SK-N-SH treated with all-trans-retinoic acid at 6 μM for 48 hours (cell line): ENCODE measurements at regions not wholly inside any gene's neighbourhood (a gene's known extent, or its start where the extent isn't known, plus 50 kb on each side); places are given as distances from the start of the nearest gene placed in this dataset.

Experiments used
- ATAC-seq: fragments of 200-7000 bp; cut with Tn5 transposase; 3 replicates; pipeline ENCODE4 v1.9.1; 2020; ENCODE audit warnings: mild to moderate bottlenecking, moderate library complexity
- ARNTL ChIP-seq: fragments of 450-650 bp; formaldehyde crosslinking; IDR thresholded peaks from 2 replicates; pipeline ENCODE4 v1.5.0; 2020; ENCODE audit warnings: low read depth, mild to moderate bottlenecking, moderate library complexity, borderline replicate concordance
- BACH2 ChIP-seq: fragments of 250-450 bp; sonication (Bioruptor Pico); IDR thresholded peaks from 2 replicates; pipeline ENCODE4 v1.9.0; 2021; ENCODE audit warnings: mild to moderate bottlenecking, borderline replicate concordance
- CSDC2 ChIP-seq: fragments of 250-450 bp; sonication (Bioruptor Pico); IDR thresholded peaks from 2 replicates; pipeline ENCODE4 v1.5.0; 2020; ENCODE audit warnings: mild to moderate bottlenecking, moderate library complexity
- CSRNP3 ChIP-seq: fragments of 250-450 bp; sonication (Bioruptor Pico); IDR thresholded peaks from 2 replicates; pipeline ENCODE4 v1.5.1; 2021; ENCODE audit warnings: mild to moderate bottlenecking, moderate library complexity
- ESRRG ChIP-seq: fragments of 250-450 bp; sonication (Bioruptor Pico); IDR thresholded peaks from 2 replicates; pipeline ENCODE4 v1.6.1; 2021; ENCODE audit warnings: mild to moderate bottlenecking
- ISL1 ChIP-seq: fragments of 250-450 bp; sonication (Bioruptor Pico); IDR thresholded peaks from 2 replicates; pipeline ENCODE4 v2.1.2; 2022; ENCODE audit warnings: mild to moderate bottlenecking, moderate library complexity
- OSR1 ChIP-seq: fragments of 250-450 bp; sonication (Bioruptor Pico); IDR thresholded peaks from 2 replicates; pipeline ENCODE4 v1.8.0; 2022; ENCODE audit warnings: moderate library complexity, mild to moderate bottlenecking, inconsistent platforms
- PATZ1 ChIP-seq: fragments of 250-450 bp; sonication (Bioruptor Pico); IDR thresholded peaks from 2 replicates; pipeline ENCODE4 v1.8.0; 2020; ENCODE audit warnings: mild to moderate bottlenecking, moderate library complexity, borderline replicate concordance
- PPARA ChIP-seq: fragments of 250-450 bp; sonication (Bioruptor Pico); IDR thresholded peaks from 2 replicates; pipeline ENCODE4 v1.5.0; 2020; ENCODE audit warnings: mild to moderate bottlenecking, borderline replicate concordance
- SNAI2 ChIP-seq: fragments of 250-450 bp; sonication (Bioruptor Pico); IDR thresholded peaks from 2 replicates; pipeline ENCODE4 v1.5.0; 2020; ENCODE audit warnings: mild to moderate bottlenecking, moderate library complexity
- TCF4 ChIP-seq: fragments of 250-450 bp; sonication (Bioruptor Pico); IDR thresholded peaks from 2 replicates; pipeline ENCODE4 v1.8.0; 2021; ENCODE audit warnings: mild to moderate bottlenecking, moderate library complexity, borderline replicate concordance
- TOX ChIP-seq: fragments of 250-450 bp; sonication (Bioruptor Pico); IDR thresholded peaks from 2 replicates; pipeline ENCODE4 v1.8.0; 2021; ENCODE audit warnings: mild to moderate bottlenecking, moderate library complexity, borderline replicate concordance
- TSHZ2 ChIP-seq: fragments of 250-450 bp; sonication (Bioruptor Pico); IDR thresholded peaks from 2 replicates; pipeline ENCODE4 v1.5.0; 2020; ENCODE audit warnings: mild to moderate bottlenecking, moderate library complexity
- ZFP3 ChIP-seq: fragments of 250-450 bp; sonication (Bioruptor Pico); IDR thresholded peaks from 2 replicates; pipeline ENCODE4 v1.5.0; 2020; ENCODE audit warnings: mild to moderate bottlenecking, moderate library complexity
- ZFP30 ChIP-seq: fragments of 450-650 bp; formaldehyde crosslinking; IDR thresholded peaks from 2 replicates; pipeline ENCODE4 v1.5.0; 2022; ENCODE audit warnings: mild to moderate bottlenecking, moderate library complexity
- ZNF565 ChIP-seq: fragments of 450-650 bp; formaldehyde crosslinking; conservative IDR thresholded peaks from 2 replicates; pipeline ENCODE4 v1.5.0; 2020; ENCODE audit warnings: low read depth, mild to moderate bottlenecking, moderate library complexity
- ZNF70 ChIP-seq: fragments of 450-650 bp; formaldehyde crosslinking; IDR thresholded peaks from 2 replicates; pipeline ENCODE4 v1.5.0; 2020; ENCODE audit warnings: mild to moderate bottlenecking, moderate library complexity
- ZNF8 ChIP-seq: fragments of 450-650 bp; formaldehyde crosslinking; IDR thresholded peaks from 2 replicates; pipeline ENCODE4 v1.5.0; 2020; ENCODE audit warnings: mild to moderate bottlenecking, moderate library complexity
- TF ChIP-seq, protein P1 (sequence below): fragments of 250-450 bp; sonication (Bioruptor Pico); IDR thresholded peaks from 2 replicates; pipeline ENCODE4 v1.8.0; 2021; ENCODE audit warnings: low read depth, mild to moderate bottlenecking, moderate library complexity, borderline replicate concordance

DNA sequence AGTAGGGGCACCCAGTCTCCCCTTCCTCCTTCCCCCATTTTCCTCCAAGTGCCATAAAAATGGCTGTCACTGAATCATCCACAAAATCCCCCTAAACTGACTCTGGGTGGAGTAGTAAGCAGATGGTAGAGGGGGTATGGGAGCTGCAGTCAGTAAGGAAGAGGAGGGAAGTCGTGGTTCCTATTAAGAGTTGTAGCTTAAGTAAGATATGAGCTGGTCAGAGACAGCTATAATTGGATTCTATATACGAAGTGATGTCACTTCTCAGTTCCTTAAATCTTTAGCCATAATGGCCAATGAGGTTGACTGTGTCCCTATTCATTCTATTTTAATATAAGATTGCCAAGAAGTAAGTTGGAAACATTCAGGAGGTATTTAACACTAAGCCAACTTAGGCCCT lies 131.7 kb downstream of the SLC16A9 start:
- no peak for TF ChIP-seq TCF4
- no peak for TF ChIP-seq TOX (CRISPR knock-in tag)
- no peak for TF ChIP-seq ZNF8 (CRISPR knock-in tag)
- no peak for TF ChIP-seq ZFP3 (CRISPR knock-in tag)
- no peak for TF ChIP-seq ISL1 (CRISPR knock-in tag)
- no peak for TF ChIP-seq ARNTL (CRISPR knock-in tag)
- TF ChIP-seq PATZ1 (CRISPR knock-in tag), result no peak
- TF ChIP-seq OSR1 (CRISPR knock-in tag), result no peak
- no peak for ATAC-seq

DNA sequence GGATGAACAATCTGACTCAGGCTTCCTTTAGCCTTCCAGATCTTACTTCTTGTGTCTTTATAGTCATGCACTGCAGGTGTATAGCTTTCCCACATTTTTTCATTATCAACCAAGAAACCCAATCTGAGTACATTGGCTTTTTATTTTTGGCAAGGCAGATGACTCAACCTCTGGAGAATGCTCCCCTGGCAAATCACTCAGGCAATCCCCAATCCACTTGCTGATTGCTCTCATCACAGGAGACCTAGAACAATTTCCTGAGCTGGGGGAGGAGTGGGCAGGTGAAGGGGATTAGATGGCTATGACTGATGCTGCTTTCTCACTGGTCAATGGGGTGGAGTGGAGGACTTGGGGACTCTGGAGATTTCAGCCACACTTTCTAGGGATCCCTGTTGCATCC lies 134.4 kb downstream of the SLC16A9 start:
- TF ChIP-seq TOX (CRISPR knock-in tag), result no peak
- TF ChIP-seq, all 23 proteins: peak for 0
- no peak for ATAC-seq

DNA sequence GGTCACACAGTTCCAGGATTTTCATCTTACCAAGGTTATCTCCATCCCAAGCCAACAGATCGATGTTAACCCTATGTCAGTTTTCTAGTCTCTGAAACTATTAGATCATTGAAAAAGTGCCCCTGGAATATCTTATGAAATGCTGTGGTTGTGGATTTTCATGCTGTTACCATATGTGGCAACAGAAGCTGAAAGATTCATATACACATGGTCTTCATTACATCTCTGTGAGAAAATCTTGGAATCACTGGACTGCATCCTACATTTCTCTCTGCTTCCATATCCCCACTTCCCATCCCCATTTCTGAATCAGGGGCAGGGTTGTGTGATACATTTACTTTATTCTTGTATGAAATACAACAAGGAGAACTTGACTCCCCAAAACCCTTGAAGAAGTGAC lies 146.1 kb downstream of the SLC16A9 start:
- peak; percentile 13; the same call in 1 of the 3 replicates for ATAC-seq
- TF ChIP-seq TSHZ2 (CRISPR knock-in tag) (no peak), ARNTL (CRISPR knock-in tag) (no peak), ZNF565 (CRISPR knock-in tag) (no peak), ESRRG (CRISPR knock-in tag) (no peak), BACH2 (CRISPR knock-in tag) (no peak), OSR1 (CRISPR knock-in tag) (no peak), CSDC2 (CRISPR knock-in tag) (no peak), ZFP30 (CRISPR knock-in tag) (no peak), ZFP3 (CRISPR knock-in tag) (no peak), ZNF70 (CRISPR knock-in tag) (no peak), TCF4 (no peak)
- TF ChIP-seq, protein P1, sequence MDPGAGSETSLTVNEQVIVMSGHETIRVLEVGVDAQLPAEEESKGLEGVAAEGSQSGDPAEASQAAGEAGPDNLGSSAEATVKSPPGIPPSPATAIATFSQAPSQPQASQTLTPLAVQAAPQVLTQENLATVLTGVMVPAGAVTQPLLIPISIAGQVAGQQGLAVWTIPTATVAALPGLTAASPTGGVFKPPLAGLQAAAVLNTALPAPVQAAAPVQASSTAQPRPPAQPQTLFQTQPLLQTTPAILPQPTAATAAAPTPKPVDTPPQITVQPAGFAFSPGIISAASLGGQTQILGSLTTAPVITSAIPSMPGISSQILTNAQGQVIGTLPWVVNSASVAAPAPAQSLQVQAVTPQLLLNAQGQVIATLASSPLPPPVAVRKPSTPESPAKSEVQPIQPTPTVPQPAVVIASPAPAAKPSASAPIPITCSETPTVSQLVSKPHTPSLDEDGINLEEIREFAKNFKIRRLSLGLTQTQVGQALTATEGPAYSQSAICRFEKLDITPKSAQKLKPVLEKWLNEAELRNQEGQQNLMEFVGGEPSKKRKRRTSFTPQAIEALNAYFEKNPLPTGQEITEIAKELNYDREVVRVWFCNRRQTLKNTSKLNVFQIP, result no peak

GRCh38 chr10:59562126-59562525 lies 147.5 kb downstream of the SLC16A9 start:
- no peak for TF ChIP-seq BACH2 (CRISPR knock-in tag)
- no peak for TF ChIP-seq ZFP30 (CRISPR knock-in tag)
- TF ChIP-seq ZNF565 (CRISPR knock-in tag), result no peak
- TF ChIP-seq PPARA (CRISPR knock-in tag), result no peak
- TF ChIP-seq SNAI2, result no peak
- no peak for TF ChIP-seq CSRNP3 (CRISPR knock-in tag)
- TF ChIP-seq ZFP3 (CRISPR knock-in tag), result no peak
- peak; percentile 15 for ATAC-seq
